ENCODE measurements at regions not wholly inside any gene's neighbourhood (a gene's known extent, or its start where the extent isn't known, plus 50 kb on each side); places are given as distances from the start of the nearest gene placed in this dataset.

GRCh38 chr5:60370508-60370907 lies 329.5 kb downstream of the DEPDC1B start:
- DNase-seq = no peak

GRCh38 chr5:60369391-60369790 lies 330.6 kb downstream of the DEPDC1B start:
- DNase-seq = no peak

GRCh38 chr5:60368100-60368499 lies 331.9 kb downstream of the DEPDC1B start:
- DNase-seq = no peak

- no peak for DNase-seq
These were observed 333.5 kb downstream of the DEPDC1B start for GRCh38 chr5:60366489-60366888.

DNA sequence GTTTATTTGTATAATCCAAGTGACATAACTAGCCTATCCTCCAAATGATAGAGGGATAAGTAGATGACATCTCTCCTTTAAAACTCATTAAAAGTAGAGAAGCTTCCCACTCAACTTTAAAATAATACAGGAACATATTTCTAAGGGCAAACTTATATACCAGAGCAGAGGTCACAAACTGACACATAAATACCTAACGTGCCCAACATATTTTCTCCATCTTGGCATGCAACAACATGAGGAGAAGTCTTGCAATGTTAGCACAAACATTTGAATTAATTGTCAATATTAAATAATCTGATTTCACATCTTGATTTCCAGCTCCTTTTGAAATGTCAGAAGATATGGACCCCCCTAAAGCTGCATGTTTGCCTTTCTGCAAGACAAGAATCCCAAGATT lies 335.0 kb downstream of the DEPDC1B start:
- no peak for DNase-seq

GRCh38 chr5:60362158-60362557 lies 337.8 kb downstream of the DEPDC1B start:
- no peak for DNase-seq

GRCh38 chr5:60360355-60360754 lies 339.6 kb downstream of the DEPDC1B start:
- DNase-seq = no peak

DNA sequence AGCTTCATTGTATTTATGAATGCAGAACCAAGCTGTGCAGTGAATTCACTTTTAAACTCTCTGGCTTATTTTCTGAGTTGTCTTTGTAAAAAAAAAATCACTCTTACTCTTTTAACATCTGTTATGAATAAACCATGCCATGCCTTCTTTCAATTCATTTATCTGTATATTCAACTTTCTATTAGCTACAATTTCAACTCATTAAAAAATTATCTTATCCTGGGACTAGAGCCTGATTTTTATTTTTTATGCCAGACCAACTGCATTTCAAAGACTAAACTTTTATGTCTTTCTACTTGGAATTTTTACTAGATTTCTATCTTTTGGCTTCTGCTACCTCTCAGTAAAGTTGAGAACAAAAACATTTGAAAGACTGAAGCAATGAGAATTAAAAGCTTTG lies 342.7 kb downstream of the DEPDC1B start:
- no peak for DNase-seq

- no peak for DNase-seq
These were observed 343.2 kb downstream of the DEPDC1B start for GRCh38 chr5:60356745-60357144.

GRCh38 chr5:60355181-60355580 lies 344.8 kb downstream of the DEPDC1B start:
- DNase-seq = no peak

DNA sequence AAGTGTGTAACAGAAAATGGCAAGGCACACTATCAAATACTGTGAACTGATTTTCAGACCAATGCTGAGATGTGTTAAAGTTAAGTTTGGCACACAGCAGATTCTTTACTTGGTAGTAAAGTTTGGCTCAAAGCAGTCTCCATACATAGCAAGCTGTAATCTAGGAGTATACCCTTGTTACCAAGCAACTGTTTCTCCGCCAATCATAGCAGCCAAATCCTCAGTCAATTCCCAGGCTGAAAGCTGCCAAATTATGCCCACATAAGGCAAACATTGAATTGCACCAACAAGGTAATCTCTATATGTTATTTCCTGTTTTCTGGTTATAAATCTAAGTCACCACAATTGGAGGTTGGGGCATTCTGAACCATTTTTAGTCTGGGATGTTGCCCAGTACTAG lies 345.7 kb downstream of the DEPDC1B start:
- DNase-seq = no peak

DNA sequence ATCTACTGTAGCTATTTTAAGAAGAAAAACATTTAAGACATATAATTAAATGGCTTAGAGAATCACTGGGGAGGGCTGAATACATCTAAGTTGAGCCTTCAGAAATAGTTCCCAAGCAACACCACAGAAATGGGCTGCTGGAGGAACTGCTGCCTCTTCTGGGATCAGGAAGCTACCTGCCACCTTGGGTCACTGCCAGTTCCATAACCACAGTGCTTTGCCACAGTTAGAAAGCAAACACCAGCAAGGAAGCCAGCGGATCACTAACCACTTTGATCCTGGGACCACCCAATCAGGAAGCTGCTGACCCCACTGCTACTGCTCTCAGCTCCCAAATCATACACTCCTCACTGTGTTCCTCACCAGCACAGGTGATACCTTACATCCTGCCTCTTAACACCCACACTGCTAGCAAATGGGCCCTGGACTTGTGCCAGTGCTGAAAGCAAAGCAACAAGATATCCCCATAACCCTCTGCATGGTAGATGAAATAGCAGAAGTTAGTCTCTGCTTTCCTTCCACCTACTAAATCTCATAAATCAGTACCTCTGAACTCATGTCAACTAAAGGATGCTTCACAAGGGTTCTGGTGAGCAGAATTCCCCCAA lies 346.9 kb downstream of the DEPDC1B start:
- DNase-seq = no peak

DNA sequence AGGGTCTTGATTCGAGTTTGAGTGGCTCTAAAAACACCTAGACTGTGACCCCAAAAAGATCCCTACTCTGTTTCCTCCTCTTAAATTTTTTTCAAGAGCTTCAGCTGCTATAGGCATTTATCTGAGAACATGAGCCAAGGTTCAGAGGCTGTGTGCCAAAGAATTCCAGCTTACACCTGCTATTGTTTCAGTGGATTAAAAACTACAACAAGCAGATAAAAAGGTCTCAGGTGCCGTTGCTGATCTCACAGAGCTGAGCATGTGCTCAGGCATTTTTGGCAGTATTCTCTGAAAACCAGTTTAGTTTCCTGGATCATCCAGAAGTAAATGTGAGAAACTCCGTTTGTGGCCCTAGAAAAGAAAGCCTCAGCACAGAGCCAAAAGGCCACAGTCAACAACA lies 349.2 kb downstream of the DEPDC1B start:
- DNase-seq = no peak

GRCh38 chr5:60349891-60350415 lies 350.0 kb downstream of the DEPDC1B start:
- no peak for DNase-seq

GRCh38 chr5:60346393-60346792 lies 353.6 kb downstream of the DEPDC1B start:
- no peak for DNase-seq

DNA sequence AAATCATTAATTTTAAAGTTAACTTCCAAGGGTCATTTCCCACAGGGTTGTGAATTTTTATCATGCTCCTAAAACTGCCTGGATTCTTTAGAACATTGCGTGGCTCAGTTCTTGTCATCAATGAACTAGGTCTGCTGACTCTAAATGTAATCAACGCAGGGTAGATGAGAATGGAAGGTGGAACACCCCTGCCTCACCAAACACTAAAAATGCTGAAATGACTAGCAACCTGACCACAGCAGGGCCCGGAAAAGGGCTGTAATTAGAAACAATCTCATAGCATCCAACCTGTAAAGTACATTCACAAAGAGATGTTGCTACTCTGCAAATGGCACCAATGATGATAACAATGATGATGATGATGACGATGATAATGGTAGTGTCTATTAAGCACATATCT lies 356.9 kb downstream of the DEPDC1B start:
- DNase-seq = no peak

GRCh38 chr5:60340965-60341471 lies 358.9 kb downstream of the DEPDC1B start:
- no peak for DNase-seq

DNA sequence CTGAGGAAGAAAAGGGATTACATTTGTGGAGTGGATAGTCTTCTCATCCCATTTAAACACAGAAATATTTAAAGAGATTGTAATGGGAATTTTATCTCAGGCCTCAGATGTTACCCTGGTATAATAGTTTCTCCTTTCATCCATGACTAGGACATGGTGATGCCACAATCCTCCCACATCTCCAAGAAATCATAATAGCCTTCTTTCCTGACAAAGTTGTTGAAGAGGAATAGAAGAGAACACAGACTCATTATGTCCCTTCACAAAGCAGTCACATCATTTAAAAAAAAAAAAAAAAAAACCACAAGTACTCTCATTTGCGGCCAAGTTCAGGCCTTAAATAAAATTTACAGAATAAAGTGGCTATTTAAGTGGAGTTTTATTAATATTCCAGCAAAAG lies 359.6 kb downstream of the DEPDC1B start:
- no peak for DNase-seq

DNA sequence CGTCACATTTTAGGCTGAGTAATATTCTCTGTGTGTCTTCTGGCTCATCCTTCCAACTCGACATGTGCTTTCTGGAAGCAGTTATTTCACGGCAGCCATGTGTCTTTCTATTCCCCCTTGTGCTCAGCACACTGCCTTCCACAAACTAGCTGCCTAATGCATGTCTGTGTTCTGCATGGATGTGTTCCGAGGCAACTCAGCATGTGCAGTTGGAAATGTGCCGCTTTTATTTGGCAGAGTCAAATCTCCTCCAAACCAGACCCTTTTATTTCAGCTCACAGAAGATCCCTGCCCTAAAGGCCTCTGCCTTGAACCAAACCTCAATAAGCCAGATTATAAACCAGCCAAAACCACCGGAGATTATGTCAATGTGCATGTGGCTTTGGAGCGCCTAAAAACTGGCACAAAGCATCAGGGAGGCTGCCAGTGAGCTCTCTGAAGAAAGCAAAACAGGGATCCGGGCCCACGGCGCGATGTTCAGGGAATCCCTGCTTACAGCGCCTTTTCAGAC lies 360.2 kb downstream of the DEPDC1B start:
- no peak for DNase-seq

DNA sequence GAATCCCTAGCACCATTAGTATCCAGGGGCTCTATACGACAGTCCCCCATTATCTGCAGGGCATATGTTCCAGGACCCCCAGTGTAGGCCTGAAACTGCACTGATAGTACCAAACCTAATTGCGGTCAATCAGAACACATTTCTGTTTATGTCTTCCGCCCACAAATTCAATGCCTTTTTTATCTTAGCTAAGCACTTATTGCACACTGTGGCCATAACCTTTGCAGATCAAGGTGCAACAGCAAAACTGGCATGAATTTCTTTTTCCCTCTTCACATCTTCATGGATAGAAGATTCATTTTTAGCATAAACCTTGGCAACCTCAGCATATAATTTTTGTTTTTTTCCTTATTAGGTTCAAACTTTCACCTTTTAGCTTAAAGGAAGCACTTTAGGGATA lies 361.1 kb downstream of the DEPDC1B start:
- DNase-seq = no peak

DNA sequence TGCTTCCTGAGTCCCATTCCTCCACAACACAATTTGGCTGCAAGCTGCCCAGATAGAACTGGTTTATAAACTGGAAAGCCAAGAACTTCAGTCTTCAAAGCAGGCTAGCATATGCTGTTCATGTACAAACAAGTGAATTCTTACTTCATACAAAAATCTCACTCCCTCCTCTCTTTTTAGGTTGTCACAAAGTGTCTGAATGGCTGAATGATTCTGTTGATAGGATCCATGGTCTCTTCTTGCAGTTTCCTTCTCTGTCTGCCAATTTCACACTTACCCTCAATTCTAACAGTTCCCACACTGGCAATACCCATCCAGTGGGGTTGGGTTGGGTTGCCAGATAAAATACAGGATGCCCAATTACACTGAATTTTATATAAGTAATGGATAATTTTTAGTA lies 363.5 kb downstream of the DEPDC1B start:
- no peak for DNase-seq

DNA sequence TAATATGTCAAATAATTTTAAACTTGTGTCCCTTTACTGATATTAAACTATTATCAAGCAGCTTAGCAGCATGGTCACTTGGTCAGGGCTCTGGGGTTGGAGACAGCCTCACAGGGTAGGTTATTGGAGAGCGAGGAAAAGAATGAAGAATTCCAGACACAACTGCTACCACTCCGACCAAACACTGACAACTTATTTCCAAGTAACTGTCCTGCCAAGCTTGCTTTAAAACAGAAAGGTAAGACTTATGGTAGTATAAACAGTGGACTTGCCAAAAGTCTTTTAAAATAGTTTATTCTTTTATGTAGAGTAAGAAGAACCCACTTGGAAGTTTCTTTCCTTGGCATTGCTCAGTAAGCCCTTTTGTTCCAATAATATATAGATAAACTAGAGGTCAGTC lies 364.1 kb downstream of the DEPDC1B start:
- DNase-seq = no peak

DNA sequence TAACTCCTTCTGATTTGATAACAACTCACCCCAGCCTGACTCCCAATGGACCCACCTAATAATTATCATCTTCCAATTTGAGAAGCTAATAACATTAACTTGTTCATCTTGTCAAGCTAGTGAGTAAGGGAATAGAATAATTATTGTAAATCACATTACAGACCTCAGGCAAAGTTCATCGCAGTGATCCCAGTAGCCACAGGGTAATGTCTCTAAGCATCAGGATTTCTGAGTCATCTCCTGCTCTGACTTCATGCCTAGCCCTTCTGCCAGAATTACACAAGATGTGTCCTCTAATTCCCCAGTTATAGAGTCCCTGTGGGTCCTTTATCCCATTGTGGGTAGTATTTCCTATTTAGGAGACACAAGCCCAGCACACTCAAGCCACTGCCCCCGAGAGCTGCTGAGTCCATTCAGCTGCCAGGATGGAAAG lies 365.7 kb downstream of the DEPDC1B start:
- peak; percentile 49 for DNase-seq

- no peak for DNase-seq
These were observed 366.9 kb downstream of the DEPDC1B start for GRCh38 chr5:60333005-60333571.

Data from MV-4-11 (cell line).